D721Med (cell line): ENCODE measurements at regions not wholly inside any gene's neighbourhood (a gene's known extent, or its start where the extent isn't known, plus 50 kb on each side); places are given as distances from the start of the nearest gene placed in this dataset.

Experiments
- DNase-seq: peaks from one replicate; pipeline ENCODE4 v3.0.0; 2011; ENCODE audit warnings: low spot score; ENCODE audit not compliant: insufficient read length
- FAIRE-seq: peaks from 2 replicates; lab custom pipeline; 2011; peaks lifted over from hg19 to GRCh38; lab: Jason Lieb, UNC
- TF ChIP-seq, protein P1 (sequence below): IDR thresholded peaks from 2 replicates; pipeline ENCODE4 v1.5.1; 2012; ENCODE audit warnings: mild to moderate bottlenecking, control low read depth; ENCODE audit not compliant: insufficient read depth; ENCODE audit errors: missing control alignments

GRCh38 chr3:187929112-187929816, 184.0 kb upstream of the BCL6 start:
- DNase-seq (no peak), FAIRE-seq (no peak)
- TF ChIP-seq, protein P1, sequence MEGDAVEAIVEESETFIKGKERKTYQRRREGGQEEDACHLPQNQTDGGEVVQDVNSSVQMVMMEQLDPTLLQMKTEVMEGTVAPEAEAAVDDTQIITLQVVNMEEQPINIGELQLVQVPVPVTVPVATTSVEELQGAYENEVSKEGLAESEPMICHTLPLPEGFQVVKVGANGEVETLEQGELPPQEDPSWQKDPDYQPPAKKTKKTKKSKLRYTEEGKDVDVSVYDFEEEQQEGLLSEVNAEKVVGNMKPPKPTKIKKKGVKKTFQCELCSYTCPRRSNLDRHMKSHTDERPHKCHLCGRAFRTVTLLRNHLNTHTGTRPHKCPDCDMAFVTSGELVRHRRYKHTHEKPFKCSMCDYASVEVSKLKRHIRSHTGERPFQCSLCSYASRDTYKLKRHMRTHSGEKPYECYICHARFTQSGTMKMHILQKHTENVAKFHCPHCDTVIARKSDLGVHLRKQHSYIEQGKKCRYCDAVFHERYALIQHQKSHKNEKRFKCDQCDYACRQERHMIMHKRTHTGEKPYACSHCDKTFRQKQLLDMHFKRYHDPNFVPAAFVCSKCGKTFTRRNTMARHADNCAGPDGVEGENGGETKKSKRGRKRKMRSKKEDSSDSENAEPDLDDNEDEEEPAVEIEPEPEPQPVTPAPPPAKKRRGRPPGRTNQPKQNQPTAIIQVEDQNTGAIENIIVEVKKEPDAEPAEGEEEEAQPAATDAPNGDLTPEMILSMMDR: no peak

DNA sequence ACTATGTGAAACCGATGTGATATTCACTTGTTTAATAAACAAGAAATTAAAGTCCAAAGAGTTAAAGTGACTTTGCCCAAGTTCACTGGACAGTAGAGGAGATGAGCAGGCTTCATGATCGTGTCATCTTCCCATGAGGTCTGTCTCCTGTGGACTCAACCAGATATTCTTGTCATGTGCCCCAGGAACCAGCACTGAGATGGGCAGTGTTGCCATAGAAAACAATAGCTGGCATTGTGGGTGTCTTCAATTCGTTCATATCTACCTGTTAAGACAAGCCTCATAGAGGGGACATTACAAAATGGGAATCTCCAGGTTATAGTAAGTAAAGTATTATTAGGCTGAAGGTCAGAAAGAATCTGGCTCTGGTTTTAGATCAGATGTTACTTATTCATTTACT, 184.8 kb upstream of the BCL6 start:
- DNase-seq (no peak), FAIRE-seq (no peak)
- TF ChIP-seq, protein P1: no peak

DNA sequence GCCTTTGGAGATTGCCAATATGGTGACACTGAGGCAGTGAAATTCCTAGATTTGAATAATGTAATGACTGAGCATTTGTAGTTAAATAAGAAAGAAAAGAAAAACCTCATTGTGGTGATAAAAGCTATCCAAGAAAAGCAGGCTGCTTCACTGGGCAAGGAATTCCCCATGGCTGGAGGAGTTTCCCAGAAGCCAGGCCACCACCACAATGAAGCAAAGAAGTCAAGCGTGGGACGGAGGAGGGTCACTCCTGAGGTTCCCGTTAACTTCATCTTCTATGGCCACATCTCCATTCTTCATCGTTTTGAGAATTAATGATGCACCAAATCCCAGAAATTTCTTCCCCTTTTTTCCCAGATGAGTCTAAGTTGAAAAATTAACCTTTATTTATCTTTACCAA, 185.8 kb upstream of the BCL6 start:
- TF ChIP-seq, protein P1: no peak
- DNase-seq: no peak
- FAIRE-seq: no peak

DNA sequence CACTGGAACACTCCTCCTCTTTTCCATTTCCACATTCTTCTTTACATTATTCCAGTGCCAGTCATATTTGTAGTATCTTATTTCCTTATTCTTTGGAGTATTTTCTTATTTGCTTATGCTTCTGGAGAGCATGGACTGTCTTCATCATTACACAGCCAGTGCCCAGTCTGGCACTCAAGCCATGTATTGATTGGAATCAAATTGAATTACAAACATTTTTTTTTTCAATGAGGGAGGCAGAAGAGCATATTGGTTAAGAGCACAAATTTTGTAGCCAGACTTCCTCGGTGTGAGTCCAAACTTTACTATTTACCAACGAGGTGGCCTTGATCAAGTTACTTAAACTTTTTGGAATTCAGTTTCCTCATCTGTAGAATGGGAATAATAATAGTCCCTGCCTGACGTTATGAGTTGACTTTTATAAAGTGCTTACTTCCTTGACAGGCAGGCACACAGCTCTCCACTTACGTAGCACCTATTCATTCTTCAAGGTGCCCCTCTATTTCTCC, 186.6 kb upstream of the BCL6 start:
- no peak for FAIRE-seq

DNA sequence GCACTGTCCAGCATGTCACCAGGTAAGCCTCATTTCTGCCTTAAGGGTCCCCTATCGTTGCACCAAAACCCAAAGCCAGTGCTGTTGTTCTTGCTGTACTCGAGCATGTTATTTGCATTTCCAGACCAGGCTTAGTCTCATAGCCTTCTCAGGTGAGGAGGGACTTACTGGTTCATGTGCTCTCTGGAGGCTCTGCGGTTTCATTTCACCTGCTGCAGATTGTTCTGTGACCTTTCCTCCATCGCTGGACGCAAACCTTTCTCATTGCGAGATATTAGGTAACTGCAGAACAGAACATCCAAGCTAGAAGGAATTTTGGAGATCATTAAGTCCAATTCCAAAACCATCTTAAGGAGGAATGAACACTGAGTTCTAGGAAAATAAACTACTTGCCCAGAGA, 187.3 kb upstream of the BCL6 start:
- FAIRE-seq (no peak), DNase-seq (no peak)
- TF ChIP-seq, protein P1: no peak

More for the DNA sequence above, 186.6 kb upstream of the BCL6 start:
- TF ChIP-seq, protein P1: no peak
- no peak for DNase-seq

DNA sequence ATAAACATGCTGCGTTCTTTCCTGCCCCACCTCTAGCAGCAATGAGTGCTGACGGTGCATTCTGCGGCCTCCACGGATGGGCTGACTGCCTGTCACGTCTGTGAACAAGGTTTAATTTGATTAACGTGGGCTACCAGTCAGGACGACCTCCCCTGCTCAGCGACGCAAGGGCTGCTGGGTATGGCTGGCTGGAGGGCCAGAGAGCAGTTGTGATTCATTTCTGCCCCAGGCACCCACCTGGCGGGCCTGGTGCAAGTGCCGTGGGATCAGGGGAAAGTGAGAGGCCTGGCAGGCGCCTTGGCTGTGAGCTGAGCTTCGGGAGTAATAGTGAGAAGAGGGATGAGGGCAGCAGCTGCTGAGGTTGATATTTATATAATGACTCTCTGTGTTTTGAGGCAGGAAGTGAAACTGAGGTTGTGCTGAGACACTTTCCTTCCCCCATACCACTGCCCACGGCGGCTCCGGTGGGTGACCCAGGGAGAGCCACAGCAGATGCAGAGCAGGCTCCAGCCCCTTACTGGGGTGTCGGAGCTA, 190.4 kb upstream of the BCL6 start:
- DNase-seq: no peak
- TF ChIP-seq, protein P1: no peak

DNA sequence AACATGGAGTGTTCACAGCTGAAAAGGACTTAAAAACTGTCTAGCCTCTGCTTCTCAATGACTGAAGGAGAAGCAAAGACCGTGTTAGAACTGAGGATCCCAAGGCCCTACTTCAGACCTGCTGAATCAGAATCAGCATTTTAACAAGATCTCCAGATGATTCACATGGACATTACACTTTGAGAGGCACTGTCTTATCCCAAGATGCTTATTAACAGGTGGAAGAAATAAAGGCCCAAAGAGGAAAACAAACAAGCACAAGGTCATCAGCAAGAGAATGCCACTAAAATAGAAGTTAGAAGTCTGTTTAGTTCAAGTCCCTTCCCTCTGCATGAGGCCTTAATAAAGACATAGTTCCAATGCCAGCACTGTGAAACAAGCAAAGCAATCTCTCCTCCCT, 191.4 kb upstream of the BCL6 start:
- TF ChIP-seq, protein P1: no peak
- FAIRE-seq: no peak
- DNase-seq: no peak

More for the DNA sequence above, 190.4 kb upstream of the BCL6 start:
- no peak for FAIRE-seq
